MM.1S (cell line): ENCODE measurements at regions not wholly inside any gene's neighbourhood (a gene's known extent, or its start where the extent isn't known, plus 50 kb on each side); places are given as distances from the start of the nearest gene placed in this dataset.

ENCODE experiments used
- EZH2 ChIP-seq: fragments of 300-600 bp; sonication (generic); optimal IDR thresholded peaks from 2 replicates; pipeline ENCODE3; 2017; ENCODE audit warnings: low read depth, mild to moderate bottlenecking, antibody characterized with exemption, low read length, mixed read lengths
- EZH2phosphoT487 ChIP-seq: fragments of 300-600 bp; sonication (generic); IDR thresholded peaks from 2 replicates; pipeline ENCODE4 v1.6.1; 2018; ENCODE audit warnings: antibody characterized with exemption, low read length
- TF ChIP-seq, protein P1 (sequence below): fragments of 300-600 bp; sonication (generic); IDR thresholded peaks from 2 replicates; pipeline ENCODE4 v1.5.1; 2016; ENCODE audit warnings: antibody characterized with exemption, low read length, mixed read lengths

- TF ChIP-seq, protein P1, sequence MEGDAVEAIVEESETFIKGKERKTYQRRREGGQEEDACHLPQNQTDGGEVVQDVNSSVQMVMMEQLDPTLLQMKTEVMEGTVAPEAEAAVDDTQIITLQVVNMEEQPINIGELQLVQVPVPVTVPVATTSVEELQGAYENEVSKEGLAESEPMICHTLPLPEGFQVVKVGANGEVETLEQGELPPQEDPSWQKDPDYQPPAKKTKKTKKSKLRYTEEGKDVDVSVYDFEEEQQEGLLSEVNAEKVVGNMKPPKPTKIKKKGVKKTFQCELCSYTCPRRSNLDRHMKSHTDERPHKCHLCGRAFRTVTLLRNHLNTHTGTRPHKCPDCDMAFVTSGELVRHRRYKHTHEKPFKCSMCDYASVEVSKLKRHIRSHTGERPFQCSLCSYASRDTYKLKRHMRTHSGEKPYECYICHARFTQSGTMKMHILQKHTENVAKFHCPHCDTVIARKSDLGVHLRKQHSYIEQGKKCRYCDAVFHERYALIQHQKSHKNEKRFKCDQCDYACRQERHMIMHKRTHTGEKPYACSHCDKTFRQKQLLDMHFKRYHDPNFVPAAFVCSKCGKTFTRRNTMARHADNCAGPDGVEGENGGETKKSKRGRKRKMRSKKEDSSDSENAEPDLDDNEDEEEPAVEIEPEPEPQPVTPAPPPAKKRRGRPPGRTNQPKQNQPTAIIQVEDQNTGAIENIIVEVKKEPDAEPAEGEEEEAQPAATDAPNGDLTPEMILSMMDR: no peak
- no peak for TF ChIP-seq EZH2
- TF ChIP-seq EZH2phosphoT487: no peak
Observed at GRCh38 chr1:99560207-99561040, 85.5 kb upstream of the PALMD start.
